ENCODE measurements at regions not wholly inside any gene's neighbourhood (a gene's known extent, or its start where the extent isn't known, plus 50 kb on each side); places are given as distances from the start of the nearest gene placed in this dataset.
A peak's percentile ranks its signal among the peaks of the same experiment; 100 is the strongest.

DNA sequence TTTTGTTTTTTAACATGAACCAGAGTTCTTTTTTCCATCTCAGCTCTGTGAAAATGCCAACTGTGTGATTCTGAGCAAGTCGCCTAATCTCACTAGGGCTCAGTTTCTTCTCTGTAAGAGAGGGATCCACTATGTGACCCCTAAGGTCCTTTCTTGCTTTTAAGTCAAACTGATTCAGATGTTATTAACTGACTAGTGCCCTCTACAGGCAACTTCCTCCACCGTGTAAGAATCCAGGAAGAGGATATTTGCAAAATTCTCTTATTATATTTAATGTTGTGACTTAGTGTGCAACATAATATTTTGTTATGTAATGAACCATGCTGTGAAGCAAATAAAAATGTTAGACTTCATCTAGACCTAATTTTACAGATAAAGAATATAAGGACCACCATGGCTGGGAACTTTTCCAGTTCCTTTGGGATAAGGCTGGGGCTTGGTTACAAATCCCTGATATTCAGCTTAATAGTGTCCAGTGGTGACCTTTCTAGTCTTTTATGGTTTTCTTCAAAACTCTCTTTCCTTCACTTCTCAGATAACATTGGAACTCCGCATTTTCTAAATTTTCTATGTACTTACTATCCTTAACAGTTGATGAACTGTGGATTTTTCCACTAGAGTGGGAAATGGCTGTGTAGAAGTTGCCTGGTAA, 244.7 kb downstream of the PIK3R1 start:
- TF ChIP-seq EP300 (IDR thresholded peaks at IDR 0.05), result no peak
- no peak for TF ChIP-seq POLR2A (IDR thresholded peaks at IDR 0.05)
- TF ChIP-seq CTCF (IDR thresholded peaks at IDR 0.05), result peak; percentile 35 to 66 (median 54)

All from upper lobe of left lung (tissue), 4 donors.